DOHH2 (cell line): ENCODE measurements at regions not wholly inside any gene's neighbourhood (a gene's known extent, or its start where the extent isn't known, plus 50 kb on each side); places are given as distances from the start of the nearest gene placed in this dataset.

Experiments
- H3F3A ChIP-seq: fragments of 200-600 bp; sonication (generic), shearing (Covaris generic); 2 replicates; pipeline ENCODE4 v1.6.0; 2016; ENCODE audit warnings: antibody characterized with exemption, mild to moderate bottlenecking; ENCODE audit not compliant: control insufficient read depth, insufficient read depth
- H3K27ac ChIP-seq: fragments of 200-600 bp; sonication (generic); 2 replicates; pipeline ENCODE4 v1.5.1; 2014; ENCODE audit warnings: low read depth, mild to moderate bottlenecking, low read length, moderate library complexity
- H3K27me3 ChIP-seq: fragments of 200-600 bp; sonication (generic); 2 replicates; pipeline ENCODE4 v1.6.1; 2014; ENCODE audit warnings: mild to moderate bottlenecking, low read length, mixed read lengths; ENCODE audit not compliant: control insufficient read depth
- H3K36me3 ChIP-seq: fragments of 200-600 bp; sonication (generic); 2 replicates; pipeline ENCODE4 v1.6.1; 2014; ENCODE audit warnings: mild to moderate bottlenecking, low read length, moderate library complexity, mixed read lengths; ENCODE audit not compliant: control insufficient read depth
- H3K4me1 ChIP-seq: fragments of 200-600 bp; sonication (generic); 2 replicates; pipeline ENCODE4 v1.6.1; 2014; ENCODE audit warnings: mild to moderate bottlenecking, low read length, mixed read lengths; ENCODE audit not compliant: control insufficient read depth
- H3K4me2 ChIP-seq: fragments of 200-600 bp; sonication (generic); 2 replicates; pipeline ENCODE4 v1.6.0; 2014; ENCODE audit warnings: mild to moderate bottlenecking, low read length, moderate library complexity
- H3K4me3 ChIP-seq: fragments of 200-600 bp; sonication (generic); 2 replicates; pipeline ENCODE4 v1.5.1; 2014; ENCODE audit warnings: mild to moderate bottlenecking, low read length, mixed read lengths
- H3K79me2 ChIP-seq: fragments of 200-600 bp; sonication (generic); 2 replicates; pipeline ENCODE4 v1.6.1; 2014; ENCODE audit warnings: mild to moderate bottlenecking, low read length, mixed read lengths; ENCODE audit not compliant: control insufficient read depth
- H3K9me2 ChIP-seq: fragments of 200-600 bp; sonication (generic); replicated peaks from 2 replicates; pipeline ENCODE4 v1.6.1; 2014; ENCODE audit warnings: mild to moderate bottlenecking, low read length, mixed read lengths; ENCODE audit not compliant: control insufficient read depth
- H3K9me3 ChIP-seq: fragments of 200-600 bp; sonication (generic); 2 replicates; pipeline ENCODE4 v1.6.1; 2014; ENCODE audit warnings: antibody characterized with exemption, low read length, mixed read lengths; ENCODE audit not compliant: control insufficient read depth, insufficient read depth
- H4K20me1 ChIP-seq: fragments of 200-600 bp; sonication (generic); 2 replicates; pipeline ENCODE4 v1.6.0; 2014; ENCODE audit warnings: low read depth, mild to moderate bottlenecking, antibody characterized with exemption, low read length, moderate library complexity; ENCODE audit not compliant: control insufficient read depth, insufficient read depth
- EZH2phosphoT487 ChIP-seq: fragments of 200-600 bp; sonication (generic); IDR thresholded peaks from 2 replicates; pipeline ENCODE4 v1.6.1; 2017; ENCODE audit warnings: borderline replicate concordance, mild to moderate bottlenecking, antibody characterized with exemption, low read length, moderate library complexity, mixed read lengths
- TF ChIP-seq, protein P1 (sequence below): fragments of 200-600 bp; sonication (generic); IDR thresholded peaks from one replicate; pipeline ENCODE4 v1.5.1; 2014; ENCODE audit warnings: antibody characterized with exemption, mild to moderate bottlenecking, low read depth, low read length; ENCODE audit not compliant: poor library complexity, severe bottlenecking

DNA sequence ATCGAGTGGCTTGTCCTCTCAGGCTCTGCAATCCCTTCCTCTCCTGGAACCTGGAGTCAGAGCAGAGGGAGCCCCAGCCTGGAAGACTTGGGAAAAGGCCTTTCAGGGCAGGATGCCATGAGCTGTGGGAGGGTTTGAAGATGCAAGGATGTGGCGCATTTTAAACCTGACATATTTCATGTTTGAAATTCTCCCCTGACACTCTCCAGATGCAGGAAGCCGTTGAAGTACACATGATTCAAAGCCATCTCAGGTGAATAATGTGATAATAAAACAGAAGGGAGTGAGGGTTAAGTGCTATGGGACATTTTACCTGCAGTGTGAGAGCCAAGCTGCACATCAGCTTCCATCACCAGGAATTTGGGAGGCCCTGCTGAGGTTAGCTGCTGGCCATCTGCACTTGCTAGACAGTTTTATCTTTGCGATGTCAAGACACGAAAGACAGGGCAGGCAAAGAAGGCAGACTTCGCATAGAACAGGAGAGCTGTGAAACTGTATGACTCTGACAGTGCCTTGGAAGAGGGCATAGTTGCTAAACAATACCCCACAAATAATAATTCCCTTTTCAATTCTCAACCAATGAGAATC lies 159.1 kb upstream of the GDF10 start:
- Histone ChIP-seq H3K36me3 (no peaks in the 10 kb centered on the region), H3K27me3 (no peaks in the 10 kb centered on the region), H4K20me1 (no peaks in the 10 kb centered on the region), H3K4me3 (no peak overlapping the region), H3K4me1 (no peaks in the 10 kb centered on the region), H3K9me3 (no peaks in the 10 kb centered on the region), H3K27ac (no peak overlapping the region), H3K4me2 (no peak overlapping the region), H3K9me2 (no peaks in the 10 kb centered on the region), H3F3A (no peaks in the 10 kb centered on the region), H3K79me2 (no peaks in the 10 kb centered on the region)
- TF ChIP-seq, protein P1, sequence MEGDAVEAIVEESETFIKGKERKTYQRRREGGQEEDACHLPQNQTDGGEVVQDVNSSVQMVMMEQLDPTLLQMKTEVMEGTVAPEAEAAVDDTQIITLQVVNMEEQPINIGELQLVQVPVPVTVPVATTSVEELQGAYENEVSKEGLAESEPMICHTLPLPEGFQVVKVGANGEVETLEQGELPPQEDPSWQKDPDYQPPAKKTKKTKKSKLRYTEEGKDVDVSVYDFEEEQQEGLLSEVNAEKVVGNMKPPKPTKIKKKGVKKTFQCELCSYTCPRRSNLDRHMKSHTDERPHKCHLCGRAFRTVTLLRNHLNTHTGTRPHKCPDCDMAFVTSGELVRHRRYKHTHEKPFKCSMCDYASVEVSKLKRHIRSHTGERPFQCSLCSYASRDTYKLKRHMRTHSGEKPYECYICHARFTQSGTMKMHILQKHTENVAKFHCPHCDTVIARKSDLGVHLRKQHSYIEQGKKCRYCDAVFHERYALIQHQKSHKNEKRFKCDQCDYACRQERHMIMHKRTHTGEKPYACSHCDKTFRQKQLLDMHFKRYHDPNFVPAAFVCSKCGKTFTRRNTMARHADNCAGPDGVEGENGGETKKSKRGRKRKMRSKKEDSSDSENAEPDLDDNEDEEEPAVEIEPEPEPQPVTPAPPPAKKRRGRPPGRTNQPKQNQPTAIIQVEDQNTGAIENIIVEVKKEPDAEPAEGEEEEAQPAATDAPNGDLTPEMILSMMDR: no peak
- TF ChIP-seq EZH2phosphoT487: no peak

DNA sequence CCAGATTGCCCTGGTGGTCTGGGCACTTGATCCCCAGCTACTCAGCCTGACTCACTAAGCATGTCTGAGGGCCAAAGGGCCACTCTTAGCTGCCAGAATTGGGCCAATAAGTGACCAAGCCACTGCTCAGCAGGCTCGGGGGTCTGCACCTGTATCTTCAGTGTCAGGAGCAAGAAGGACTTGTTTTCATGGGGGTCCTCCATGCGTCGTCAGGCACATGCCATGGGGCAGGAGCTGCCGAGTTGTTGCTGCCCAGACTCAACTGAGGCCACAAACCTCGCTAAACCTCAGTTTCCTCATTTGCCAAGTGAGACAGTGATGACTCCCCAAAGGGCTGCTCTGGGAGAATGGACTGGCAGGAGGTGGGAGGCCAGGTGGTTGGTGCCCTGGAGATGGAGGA lies 158.6 kb upstream of the GDF10 start:
- Histone ChIP-seq H3K27ac (no peak overlapping the region), H3K4me1 (no peaks in the 10 kb centered on the region), H3K79me2 (no peaks in the 10 kb centered on the region), H3K4me3 (no peak overlapping the region), H3K9me3 (no peaks in the 10 kb centered on the region), H3K9me2 (no peaks in the 10 kb centered on the region), H3K36me3 (no peaks in the 10 kb centered on the region), H3F3A (no peaks in the 10 kb centered on the region), H3K27me3 (no peaks in the 10 kb centered on the region), H4K20me1 (no peaks in the 10 kb centered on the region), H3K4me2 (no peak overlapping the region)
- TF ChIP-seq EZH2phosphoT487: no peak
- TF ChIP-seq, protein P1: no peak

DNA sequence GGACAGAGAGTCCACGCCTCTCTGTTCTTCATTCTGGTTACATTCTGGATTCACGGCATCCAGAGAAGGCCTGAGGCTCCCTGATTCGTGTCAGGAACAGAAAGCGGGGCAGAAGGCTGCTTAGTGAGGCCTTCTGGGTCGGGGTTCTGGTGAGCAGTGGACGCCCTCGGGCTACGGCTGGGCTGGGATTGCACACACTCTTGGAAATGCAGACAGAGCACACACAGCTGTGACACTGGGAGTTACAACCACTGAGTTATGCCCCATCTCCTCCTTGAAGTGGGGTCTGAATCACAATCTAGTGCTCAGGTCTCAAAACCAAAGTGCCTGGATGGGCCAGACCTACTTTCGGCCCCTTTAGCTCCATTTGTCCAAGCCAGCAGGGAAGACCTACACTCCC lies 156.9 kb upstream of the GDF10 start:
- H3K36me3 ChIP-seq: no peaks in the 10 kb centered on the region
- TF ChIP-seq EZH2phosphoT487: no peak
- TF ChIP-seq, protein P1: no peak
- H4K20me1 ChIP-seq: no peaks in the 10 kb centered on the region
- H3F3A ChIP-seq: no peaks in the 10 kb centered on the region
- no peaks in the 10 kb centered on the region for H3K9me2 ChIP-seq
- H3K4me3 ChIP-seq: no peak overlapping the region
- H3K27me3 ChIP-seq: no peaks in the 10 kb centered on the region
- H3K4me2 ChIP-seq: no peak overlapping the region
- H3K4me1 ChIP-seq: no peaks in the 10 kb centered on the region
- no peak overlapping the region for H3K27ac ChIP-seq
- no peaks in the 10 kb centered on the region for H3K9me3 ChIP-seq
- H3K79me2 ChIP-seq: no peaks in the 10 kb centered on the region
